Urothelium cell line (cell line): ENCODE measurements at regions not wholly inside any gene's neighbourhood (a gene's known extent, or its start where the extent isn't known, plus 50 kb on each side); places are given as distances from the start of the nearest gene placed in this dataset.

Experiments
- DNase-seq: peaks from one replicate; pipeline ENCODE4 v3.0.0; 2011; ENCODE audit warnings: low spot score, mixed read lengths
- FAIRE-seq: peaks from 2 replicates; lab custom pipeline; 2011; peaks lifted over from hg19 to GRCh38; lab: Jason Lieb, UNC

GRCh38 chr7:54888067-54888733 lies 129.2 kb upstream of the SEC61G start:
- peak; percentile 91 for FAIRE-seq
- DNase-seq, result no peak

- DNase-seq (no peak), FAIRE-seq (no peak)
Measured at GRCh38 chr7:54888734-54889082, 129.7 kb upstream of the SEC61G start.

GRCh38 chr7:54897891-54898290 lies 120.9 kb upstream of the EGFR start:
- FAIRE-seq, result no peak

GRCh38 chr7:54898659-54899340 lies 120.0 kb upstream of the EGFR start:
- FAIRE-seq, result no peak
- DNase-seq, result no peak

More at GRCh38 chr7:54897891-54898290, 120.9 kb upstream of the EGFR start:
- DNase-seq, result no peak

GRCh38 chr7:54901840-54902239 lies 117.0 kb upstream of the EGFR start:
- no peak for DNase-seq
- no peak for FAIRE-seq

- no peak for FAIRE-seq
Measured at GRCh38 chr7:54904130-54904529, 114.7 kb upstream of the EGFR start.

GRCh38 chr7:54904986-54905385 lies 113.8 kb upstream of the EGFR start:
- DNase-seq (no peak), FAIRE-seq (peak; percentile 58)

More at GRCh38 chr7:54904130-54904529, 114.7 kb upstream of the EGFR start:
- no peak for DNase-seq

- no peak for DNase-seq
- no peak for FAIRE-seq
Measured at GRCh38 chr7:54906963-54907362, 111.9 kb upstream of the EGFR start.

GRCh38 chr7:54907981-54908380 lies 110.8 kb upstream of the EGFR start:
- DNase-seq, result no peak
- FAIRE-seq, result no peak

- DNase-seq (no peak), FAIRE-seq (no peak)
Measured at GRCh38 chr7:54908760-54909438, 109.9 kb upstream of the EGFR start.

DNA sequence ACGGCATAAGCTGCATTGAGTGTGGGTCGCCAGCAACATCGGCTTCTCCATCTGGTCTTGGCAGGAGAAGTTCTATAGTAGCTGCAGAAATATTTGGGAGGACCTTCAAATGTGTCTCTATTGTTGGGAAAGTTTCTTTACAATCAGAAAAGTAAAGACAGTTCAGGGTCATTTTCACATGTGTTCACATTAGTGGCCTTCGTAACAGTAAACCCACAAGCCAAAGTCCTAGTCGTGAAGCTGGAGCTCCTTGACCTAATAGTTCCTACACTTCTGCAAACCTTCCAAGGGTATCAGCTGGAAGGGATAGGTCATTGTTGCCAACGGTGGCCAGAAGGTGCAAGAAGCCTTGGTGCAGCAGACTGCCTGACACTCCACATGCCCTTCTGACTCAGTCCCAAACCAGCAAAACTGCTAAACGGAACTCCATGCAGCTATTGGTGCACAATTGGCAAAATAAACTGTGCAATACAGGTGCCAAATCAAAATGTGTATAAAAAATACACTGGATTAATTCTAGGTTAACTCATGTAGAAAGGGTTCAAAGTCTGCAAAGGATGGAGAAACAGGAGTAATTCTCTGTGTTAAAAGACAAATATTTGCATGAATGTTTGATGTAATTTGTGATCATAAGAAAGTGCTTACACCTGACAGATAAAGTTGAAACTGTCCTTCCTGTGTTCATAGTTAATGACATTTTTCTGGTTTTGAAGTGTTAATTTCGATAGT lies 102.8 kb upstream of the EGFR start:
- DNase-seq, result no peak
- peak; percentile 63 for FAIRE-seq

DNA sequence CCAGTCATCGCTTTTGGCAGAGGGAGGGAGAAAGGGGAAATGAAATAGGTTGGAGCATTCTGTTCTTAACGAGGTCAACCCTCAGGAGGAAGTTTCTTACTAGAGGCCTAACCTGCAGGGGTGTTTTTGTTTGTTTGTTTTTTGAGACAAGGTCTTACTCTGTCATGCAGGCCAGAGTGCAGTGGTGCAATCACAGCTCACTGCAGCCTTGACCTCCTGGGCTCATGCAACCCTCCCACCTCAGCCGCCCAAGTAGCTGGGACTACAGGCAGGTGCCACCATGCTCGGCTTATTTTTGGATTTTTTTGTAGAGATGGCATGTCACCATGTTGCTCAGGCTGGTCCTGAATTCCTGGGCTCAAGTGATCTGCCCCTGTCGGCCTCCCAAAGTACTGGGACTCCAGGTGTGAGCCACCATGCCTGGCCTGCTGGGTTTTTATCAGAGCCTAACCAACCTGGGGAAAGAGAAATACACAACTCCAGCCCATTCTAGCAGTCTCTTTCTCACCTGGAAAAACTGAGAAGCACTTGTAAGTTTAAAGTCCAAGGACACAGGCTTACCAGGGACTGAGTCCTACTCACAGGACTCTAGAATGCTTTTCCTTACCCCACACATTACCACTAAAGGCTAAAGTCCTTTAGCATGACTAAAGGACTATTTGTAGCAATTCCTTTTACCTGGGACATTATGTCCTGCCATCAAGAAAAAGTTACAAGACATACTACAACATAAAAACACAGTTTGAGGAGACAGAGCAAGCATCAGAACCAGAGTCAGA lies 101.0 kb upstream of the EGFR start:
- no peak for DNase-seq
- no peak for FAIRE-seq

- DNase-seq (no peak), FAIRE-seq (no peak)
Measured at GRCh38 chr7:54921116-54921515, 97.7 kb upstream of the EGFR start.

DNA sequence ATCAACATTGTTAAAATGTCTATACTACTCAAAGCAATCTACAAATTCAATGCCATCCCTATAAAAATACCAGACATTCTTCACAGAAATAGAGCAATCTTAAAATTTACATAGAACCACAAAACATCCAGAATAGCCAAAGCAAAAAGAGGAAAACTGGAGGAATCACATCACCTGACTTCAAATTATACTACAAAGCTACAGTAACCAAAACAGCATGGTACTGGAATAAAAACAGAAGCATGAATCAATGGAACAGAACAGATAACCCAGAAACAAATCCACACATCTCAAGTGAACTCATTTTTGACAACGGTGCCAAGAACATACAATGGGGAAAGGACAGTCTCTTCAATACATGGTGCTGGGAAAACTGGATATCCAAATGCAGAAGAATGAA lies 87.3 kb upstream of the EGFR start:
- no peak for DNase-seq
- FAIRE-seq, result no peak

DNA sequence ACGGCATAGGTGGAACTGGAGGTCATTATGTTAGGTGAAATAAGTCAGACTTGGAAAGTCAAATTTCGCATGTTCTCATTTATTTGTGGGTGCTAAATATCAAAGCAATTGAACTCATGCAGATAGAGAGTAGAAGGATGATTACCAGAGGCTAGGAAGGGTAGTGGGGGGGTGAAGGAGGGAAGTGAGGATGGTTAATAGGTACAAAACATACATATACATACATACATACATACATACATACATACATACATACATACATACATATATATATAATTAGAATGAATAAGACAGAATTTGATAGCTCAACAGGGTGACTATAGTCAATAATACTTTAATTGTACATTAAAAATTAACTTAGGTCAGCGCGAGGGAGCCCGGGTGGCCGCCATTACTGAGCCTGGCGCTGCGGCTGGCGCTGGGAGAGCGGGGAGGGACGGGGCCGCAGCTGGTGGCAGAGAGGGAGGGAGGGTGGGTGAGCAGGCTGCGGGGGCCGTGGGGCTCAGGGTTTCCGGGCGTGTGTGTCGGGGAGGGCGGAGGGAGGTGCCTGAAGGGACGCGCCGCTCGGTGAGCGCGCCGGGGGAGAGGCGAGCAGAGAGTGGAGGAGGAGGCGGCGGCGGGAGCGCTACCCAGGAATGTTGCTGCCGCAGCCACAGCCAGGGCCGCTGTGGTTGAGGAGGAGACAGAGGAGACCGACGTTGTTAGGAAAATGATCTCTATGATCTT lies 85.8 kb upstream of the EGFR start:
- DNase-seq, result peak; percentile 88

DNA sequence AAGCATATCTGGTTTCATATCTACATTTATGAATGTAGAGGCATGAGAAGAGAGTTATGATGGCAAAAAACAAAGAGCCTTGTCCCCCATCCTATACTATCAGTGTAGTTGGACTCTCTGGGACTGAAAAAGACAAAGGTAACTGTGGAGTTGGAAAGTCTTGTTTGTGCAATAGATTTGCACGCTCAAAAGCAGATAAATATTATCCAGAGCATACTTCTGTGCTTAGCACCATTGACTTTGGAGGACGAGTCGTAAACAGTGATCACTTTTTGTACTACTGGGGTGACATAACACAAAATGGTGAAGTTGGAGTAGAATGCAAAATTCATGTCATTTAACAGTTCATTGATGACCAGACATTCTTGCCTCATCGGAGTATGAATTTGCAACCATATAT lies 85.2 kb upstream of the EGFR start:
- no peak for DNase-seq
- no peak for FAIRE-seq

More for the DNA sequence above, 85.8 kb upstream of the EGFR start:
- FAIRE-seq, result peak; percentile 98

DNA sequence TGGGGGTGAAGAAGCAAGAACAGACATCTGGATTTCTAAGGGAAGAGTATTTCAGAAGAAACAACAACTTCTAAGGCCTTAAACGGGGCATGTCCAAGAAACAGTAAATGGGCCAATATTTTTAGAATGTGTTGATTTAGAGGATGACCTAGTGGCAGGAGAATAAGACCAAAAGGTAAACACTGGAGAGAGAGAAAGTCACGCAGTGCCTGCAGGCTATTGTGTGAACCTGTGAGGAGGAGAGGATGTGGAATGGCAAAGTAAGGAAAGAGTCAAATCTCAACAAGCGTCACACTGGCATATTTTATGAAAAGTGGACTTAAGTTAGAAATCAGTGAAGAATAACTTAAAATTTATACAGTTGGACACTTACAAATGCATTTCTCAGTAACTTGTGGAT lies 78.1 kb upstream of the EGFR start:
- no peak for FAIRE-seq
- no peak for DNase-seq

DNA sequence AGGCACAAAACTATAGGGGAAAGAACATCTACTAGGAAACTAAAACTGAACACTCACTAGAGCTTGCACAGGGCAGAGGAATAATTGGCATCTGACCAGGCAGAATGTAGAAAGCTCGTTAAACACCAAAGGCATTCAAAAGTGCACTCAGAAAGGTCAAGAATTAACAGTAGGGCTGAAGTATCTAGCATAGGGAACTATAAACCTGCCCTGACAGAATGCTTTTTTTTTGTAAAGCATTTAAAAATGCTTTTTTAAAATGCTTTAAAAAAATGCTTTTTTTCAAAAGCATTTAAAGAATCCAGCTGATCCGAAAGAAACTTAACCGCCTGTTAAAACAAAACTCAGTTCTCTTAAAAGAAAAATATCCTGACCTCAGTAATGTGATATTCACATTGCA lies 74.6 kb upstream of the EGFR start:
- no peak for FAIRE-seq

DNA sequence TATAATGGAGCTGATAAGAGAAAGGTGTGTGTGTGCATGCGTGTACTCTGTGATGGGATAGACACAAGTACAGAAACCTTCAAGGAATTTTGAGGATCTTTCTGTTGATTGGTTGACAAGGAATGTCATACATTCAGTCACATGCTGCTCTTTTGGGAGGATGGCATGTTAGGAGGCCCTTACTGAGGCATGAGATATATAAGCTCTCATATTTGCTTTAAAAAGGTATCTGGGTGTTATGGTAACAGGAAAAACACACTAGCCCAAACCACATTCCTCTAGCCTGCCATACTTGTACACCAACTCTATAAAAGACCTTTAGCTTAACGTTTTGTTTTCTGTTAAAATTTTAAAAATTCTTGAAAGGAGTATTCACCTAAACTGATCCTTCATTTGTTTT lies 72.5 kb upstream of the EGFR start:
- FAIRE-seq (no peak), DNase-seq (no peak)

More for the DNA sequence above, 74.6 kb upstream of the EGFR start:
- no peak for DNase-seq

GRCh38 chr7:54946764-54947163 lies 72.1 kb upstream of the EGFR start:
- DNase-seq, result no peak
- FAIRE-seq, result no peak
